ENCODE measurements at regions not wholly inside any gene's neighbourhood (a gene's known extent, or its start where the extent isn't known, plus 50 kb on each side); places are given as distances from the start of the nearest gene placed in this dataset.

DNA sequence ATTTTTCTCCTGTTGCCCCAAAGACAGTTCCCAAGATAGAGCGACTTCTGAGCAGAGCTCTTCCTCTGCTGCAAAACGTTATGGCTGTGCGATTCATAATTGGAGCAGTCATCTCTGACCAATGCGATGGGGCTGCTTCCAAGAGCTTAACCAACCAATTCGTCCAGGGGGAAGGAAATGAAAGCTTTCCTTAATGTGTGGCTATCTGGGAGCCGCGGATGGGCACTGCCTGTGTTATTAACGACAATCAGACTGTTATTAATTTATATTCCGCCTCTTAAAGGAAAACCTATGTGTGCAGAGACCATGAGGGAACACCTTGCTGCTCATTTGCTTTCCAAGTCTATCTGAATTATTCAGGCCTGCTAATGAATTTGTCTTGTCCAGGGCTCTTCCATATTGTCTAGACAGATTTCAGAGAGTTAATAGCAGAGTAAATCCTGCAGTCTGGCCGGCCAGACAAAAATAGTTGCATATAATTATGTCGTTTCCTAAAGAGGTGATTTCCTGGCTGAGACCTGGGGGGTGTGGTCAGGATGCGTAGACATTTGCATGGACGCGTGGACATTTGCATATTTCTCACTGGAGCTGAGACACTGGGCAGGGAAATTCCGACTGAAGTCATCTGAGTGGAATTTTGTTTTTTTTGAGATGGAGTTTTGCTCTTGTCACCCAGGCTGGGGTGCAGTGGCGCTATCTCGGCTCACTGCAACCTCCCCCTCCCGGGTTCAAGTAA is 135.4 kb downstream of the HMX1 start:
- TF ChIP-seq, protein P1, sequence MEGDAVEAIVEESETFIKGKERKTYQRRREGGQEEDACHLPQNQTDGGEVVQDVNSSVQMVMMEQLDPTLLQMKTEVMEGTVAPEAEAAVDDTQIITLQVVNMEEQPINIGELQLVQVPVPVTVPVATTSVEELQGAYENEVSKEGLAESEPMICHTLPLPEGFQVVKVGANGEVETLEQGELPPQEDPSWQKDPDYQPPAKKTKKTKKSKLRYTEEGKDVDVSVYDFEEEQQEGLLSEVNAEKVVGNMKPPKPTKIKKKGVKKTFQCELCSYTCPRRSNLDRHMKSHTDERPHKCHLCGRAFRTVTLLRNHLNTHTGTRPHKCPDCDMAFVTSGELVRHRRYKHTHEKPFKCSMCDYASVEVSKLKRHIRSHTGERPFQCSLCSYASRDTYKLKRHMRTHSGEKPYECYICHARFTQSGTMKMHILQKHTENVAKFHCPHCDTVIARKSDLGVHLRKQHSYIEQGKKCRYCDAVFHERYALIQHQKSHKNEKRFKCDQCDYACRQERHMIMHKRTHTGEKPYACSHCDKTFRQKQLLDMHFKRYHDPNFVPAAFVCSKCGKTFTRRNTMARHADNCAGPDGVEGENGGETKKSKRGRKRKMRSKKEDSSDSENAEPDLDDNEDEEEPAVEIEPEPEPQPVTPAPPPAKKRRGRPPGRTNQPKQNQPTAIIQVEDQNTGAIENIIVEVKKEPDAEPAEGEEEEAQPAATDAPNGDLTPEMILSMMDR (conservative IDR thresholded peaks at IDR 0.05; ENCODE audit: low read depth, low read length) = no peak
- DNase-seq (ENCODE audit: low read depth) = no peak
- H3K4me3 ChIP-seq (ENCODE audit: low read length) = no peak overlapping the region

DNA sequence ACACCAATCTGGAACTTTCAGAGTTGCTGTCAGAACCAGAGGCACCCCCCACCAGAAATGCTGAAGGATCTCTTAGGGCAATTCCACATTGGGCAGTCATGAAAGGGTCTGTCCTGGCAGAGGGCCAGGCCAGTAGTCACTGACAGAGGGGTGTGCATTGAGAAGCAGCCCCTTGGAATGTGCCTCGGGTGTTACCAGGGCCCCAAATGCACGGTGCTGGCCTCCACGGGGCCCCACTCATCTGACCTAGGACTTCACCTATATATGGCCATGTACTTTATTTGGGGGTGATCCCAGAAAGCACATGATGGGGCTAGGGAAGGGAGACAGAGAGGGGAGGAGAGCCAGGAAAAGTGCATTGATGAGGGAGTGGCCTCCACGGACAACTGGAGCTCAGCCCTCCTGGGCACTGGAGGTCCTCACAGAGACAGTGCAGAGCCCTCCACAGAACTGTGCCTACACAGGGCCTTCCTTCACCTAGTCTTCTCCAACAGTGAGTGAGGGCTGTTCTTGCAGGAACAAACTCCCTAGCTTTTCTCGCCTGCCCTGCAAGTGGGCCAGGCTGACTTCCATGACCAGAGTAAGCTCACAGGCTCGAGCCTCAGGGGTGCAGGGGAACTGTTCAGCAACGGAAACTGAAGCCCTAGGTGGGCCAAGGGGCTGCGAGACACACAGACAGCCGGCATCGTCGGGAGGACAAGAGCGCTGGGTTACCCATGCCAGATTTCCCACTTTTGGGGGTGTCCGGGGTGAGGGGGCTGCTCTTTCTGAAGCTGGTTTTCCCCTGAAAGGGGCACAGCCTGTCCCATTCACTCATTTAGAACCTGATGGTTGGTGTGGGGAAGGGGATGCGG is 136.2 kb downstream of the HMX1 start:
- TF ChIP-seq, protein P1 (conservative IDR thresholded peaks at IDR 0.05; ENCODE audit: low read depth, low read length) = no peak
- H3K4me3 ChIP-seq (ENCODE audit: low read length) = no peak overlapping the region
- no peak for DNase-seq (ENCODE audit: low read depth)

DNA sequence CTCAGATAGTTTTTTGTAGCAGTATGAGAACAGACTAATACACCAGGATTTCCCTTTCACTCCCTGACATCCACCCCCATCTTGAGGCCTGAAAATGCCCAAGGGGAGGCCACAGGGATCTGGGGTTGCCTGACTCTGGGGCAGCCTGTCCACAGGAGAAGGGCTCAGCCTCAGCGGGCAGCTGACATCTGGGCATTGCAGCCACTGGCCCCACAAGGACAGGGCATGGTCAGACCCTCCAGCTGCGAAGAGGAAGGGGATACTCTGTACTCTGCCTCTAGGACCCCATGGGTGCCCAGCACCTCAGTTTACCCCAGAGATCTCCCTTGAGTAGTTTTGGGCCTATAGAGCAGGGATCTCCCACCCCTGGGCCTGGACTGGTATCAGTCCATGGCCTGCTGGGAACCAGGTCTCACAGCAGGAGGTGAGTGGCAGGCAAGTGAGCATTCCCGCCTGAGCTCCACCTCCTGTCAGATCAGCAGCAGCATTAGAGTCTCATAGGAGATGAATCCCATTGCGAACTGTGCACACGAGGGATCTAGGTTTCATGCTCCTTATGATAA is 138.9 kb downstream of the HMX1 start:
- TF ChIP-seq, protein P1 (conservative IDR thresholded peaks at IDR 0.05; ENCODE audit: low read depth, low read length) = no peak
- H3K4me3 ChIP-seq (ENCODE audit: low read length) = no peak overlapping the region
- DNase-seq (ENCODE audit: low read depth) = no peak

DNA sequence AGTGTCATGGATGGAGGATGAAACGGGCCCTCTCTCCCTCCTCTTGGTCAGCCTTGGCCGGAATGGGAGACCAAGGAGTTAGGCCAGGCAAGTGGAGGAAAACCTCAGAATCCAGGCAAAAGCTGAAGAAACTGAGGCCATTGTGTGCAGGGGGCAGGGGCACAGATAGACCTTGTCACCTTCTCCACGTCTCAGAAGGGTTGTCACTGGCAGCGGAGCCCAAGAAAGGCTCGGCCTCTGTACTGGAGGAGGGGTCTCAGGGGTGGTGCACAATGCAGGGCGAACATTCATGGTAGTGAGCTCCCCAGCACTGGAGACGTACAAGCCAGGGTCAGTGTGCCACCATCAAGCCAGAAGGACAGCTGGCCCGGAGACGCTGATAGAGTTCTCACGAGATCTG is 139.5 kb downstream of the CPZ start:
- no peak overlapping the region for H3K4me3 ChIP-seq (ENCODE audit: low read length)
- TF ChIP-seq, protein P1 (conservative IDR thresholded peaks at IDR 0.05; ENCODE audit: low read depth, low read length) = no peak
- no peak for DNase-seq (ENCODE audit: low read depth)

DNA sequence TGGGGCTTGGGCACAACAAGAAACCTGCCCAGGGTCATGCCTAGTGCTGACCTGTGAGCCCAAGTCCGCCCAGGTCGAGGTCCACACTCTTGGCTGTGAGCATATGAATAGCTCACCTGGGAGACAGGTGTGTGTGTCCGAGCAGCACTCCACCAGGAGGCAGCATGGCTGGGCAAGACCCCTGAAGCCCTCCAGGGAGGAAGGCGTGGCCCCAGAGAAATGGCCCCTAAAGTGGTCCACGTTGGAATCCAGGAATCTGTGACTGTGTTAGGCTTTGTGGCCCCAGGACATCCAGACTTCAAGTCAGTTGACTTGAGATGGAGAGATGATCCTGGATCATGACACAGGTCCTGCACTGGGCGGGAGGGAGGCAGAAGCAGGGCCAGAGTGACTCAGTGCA is 138.8 kb downstream of the CPZ start:
- DNase-seq (ENCODE audit: low read depth) = no peak
- no peak overlapping the region for H3K4me3 ChIP-seq (ENCODE audit: low read length)
- TF ChIP-seq, protein P1 (conservative IDR thresholded peaks at IDR 0.05; ENCODE audit: low read depth, low read length) = no peak

DNA sequence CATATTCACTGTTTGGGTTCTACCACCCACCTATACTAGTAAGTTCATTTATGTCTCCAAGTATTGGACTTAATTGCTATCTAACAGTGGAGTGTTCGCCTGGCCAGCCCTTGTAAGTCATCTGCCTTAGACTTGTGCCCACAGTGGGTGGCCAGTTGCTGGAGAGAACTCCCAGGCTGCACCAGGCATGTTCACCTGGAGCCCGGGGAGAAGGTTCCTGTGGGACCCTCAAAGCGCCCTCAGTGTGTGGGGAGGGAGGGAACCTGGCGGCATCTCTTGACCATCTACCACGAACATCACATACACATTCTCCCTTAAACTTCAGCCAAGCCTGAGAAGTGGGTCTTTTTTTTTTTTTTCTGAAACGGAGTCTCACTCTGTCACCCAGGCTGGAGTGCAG is 138.1 kb downstream of the CPZ start:
- DNase-seq (ENCODE audit: low read depth) = no peak
- TF ChIP-seq, protein P1 (conservative IDR thresholded peaks at IDR 0.05; ENCODE audit: low read depth, low read length) = no peak
- no peak overlapping the region for H3K4me3 ChIP-seq (ENCODE audit: low read length)

All from retinal pigment epithelial cell (primary cell).